ENCODE measurements at regions not wholly inside any gene's neighbourhood (a gene's known extent, or its start where the extent isn't known, plus 50 kb on each side); places are given as distances from the start of the nearest gene placed in this dataset.
"Not testable (repeated sequence)": the region's sequence is repeated elsewhere in the genome, so short reads cannot be mapped to it uniquely, and the experiment has no call there.

DNA sequence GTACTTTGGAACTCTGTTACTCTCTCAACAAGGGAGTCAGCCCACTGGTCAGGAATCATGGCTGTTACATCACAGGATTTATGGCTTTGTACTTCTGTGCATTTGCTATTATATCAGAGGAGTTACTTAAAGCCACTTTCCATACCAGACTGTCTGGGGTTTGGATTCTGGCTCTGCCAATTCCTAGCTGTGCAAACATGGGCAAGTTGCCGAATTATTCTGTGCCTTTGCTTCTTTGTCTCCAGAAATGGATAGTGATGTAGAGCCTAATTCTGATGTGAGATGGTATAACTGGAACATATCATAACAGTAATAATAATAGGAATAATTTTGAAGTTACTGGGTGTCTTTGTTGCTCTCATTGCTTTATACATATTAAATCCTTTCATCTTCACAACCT is 1047.3 kb upstream of the SEMA6A start:
- no peak for FAIRE-seq
- no peak for TF ChIP-seq POLR2AphosphoS5 (IDR thresholded peaks at IDR 0.05; ENCODE audit: low read depth, low read length)
- no peak for TF ChIP-seq SPI1 (IDR thresholded peaks at IDR 0.05; ENCODE audit: low read depth, low read length)
- TF ChIP-seq TAF1 (IDR thresholded peaks at IDR 0.05; ENCODE audit: low read depth, low read length) = no peak
- no peak for TF ChIP-seq POLR2A (IDR thresholded peaks at IDR 0.05; ENCODE audit: low read depth, low read length)
- no peak for TF ChIP-seq POU2F2 (IDR thresholded peaks at IDR 0.05; ENCODE audit: low read depth, low read length)
- no peak for TF ChIP-seq PAX5 (IDR thresholded peaks at IDR 0.05; ENCODE audit: insufficient read depth, low read length, severe bottlenecking)
- no peak for DNase-seq (ENCODE audit: insufficient read length, low spot score)

DNA sequence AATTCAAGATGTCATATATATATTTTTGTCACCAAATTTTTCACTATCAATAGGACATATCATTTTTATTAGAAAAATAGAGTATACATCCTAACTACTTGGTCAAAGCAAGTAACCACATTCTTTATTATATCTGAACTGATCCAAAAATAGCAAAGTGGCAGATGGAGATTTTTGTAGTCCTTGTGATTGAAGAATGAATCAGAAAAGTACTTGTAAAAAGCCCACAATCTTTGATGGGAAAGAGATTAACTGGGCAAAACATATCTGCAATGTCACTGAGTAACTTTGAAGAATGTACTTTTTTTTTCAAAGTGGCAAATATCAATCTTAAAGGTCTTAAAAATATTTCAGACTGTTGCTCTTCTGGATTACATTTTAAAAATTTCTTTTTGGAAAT is 1040.6 kb upstream of the SEMA6A start:
- DNase-seq (ENCODE audit: insufficient read length, low spot score) (no peak), FAIRE-seq (no peak)
- no peak for TF ChIP-seq POLR2A (IDR thresholded peaks at IDR 0.05; ENCODE audit: low read depth, low read length)
- no peak for TF ChIP-seq POLR2AphosphoS5 (IDR thresholded peaks at IDR 0.05; ENCODE audit: low read depth, low read length)
- TF ChIP-seq PAX5 (IDR thresholded peaks at IDR 0.05; ENCODE audit: insufficient read depth, low read length, severe bottlenecking) = no peak
- no peak for TF ChIP-seq TAF1 (IDR thresholded peaks at IDR 0.05; ENCODE audit: low read depth, low read length)
- TF ChIP-seq POU2F2 (IDR thresholded peaks at IDR 0.05; ENCODE audit: low read depth, low read length) = no peak
- TF ChIP-seq SPI1 (IDR thresholded peaks at IDR 0.05; ENCODE audit: low read depth, low read length) = no peak

DNA sequence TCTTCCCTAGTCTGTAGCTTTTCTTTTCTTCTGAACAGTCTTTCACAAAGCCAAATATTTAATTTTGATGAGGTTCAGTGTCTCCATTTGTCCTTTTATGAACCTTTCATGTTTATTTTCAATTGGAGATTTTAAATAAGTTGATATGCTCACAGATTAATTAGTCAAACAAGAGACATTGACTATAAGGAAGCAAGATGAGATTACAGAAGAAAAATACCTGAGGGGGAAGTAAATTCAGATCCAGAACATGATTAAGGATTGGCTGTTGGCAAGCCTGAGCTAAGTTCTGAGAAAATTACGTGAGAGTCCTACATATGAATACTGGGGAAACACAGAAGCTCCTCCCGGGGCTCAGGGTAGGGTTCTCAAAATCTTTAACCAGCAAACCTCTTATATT is 1039.8 kb upstream of the SEMA6A start:
- TF ChIP-seq SPI1 (IDR thresholded peaks at IDR 0.05; ENCODE audit: low read depth, low read length) (no peak), POU2F2 (IDR thresholded peaks at IDR 0.05; ENCODE audit: low read depth, low read length) (no peak), POLR2AphosphoS5 (IDR thresholded peaks at IDR 0.05; ENCODE audit: low read depth, low read length) (no peak), PAX5 (IDR thresholded peaks at IDR 0.05; ENCODE audit: insufficient read depth, low read length, severe bottlenecking) (no peak), TAF1 (IDR thresholded peaks at IDR 0.05; ENCODE audit: low read depth, low read length) (no peak), POLR2A (IDR thresholded peaks at IDR 0.05; ENCODE audit: low read depth, low read length) (no peak)
- no peak for DNase-seq (ENCODE audit: insufficient read length, low spot score)
- FAIRE-seq = no peak

DNA sequence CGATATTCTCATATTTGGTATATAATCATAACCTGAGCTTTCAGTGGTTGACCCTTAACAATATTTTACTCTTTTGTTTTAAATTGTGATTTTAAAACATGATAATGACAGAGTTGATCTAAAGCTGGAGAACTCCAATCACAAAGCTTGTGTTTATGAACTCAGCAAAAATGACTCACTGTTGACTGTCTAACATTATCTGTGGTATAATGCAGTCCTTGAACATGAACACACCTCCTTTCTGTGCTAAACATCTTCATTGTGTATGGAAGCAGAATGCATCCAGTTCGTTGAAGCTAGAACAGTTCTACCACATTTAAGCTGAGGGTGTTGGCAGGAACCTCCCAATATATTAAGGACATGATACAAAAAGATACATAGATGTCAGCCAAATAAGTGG is 1030.2 kb upstream of the SEMA6A start:
- FAIRE-seq (no peak), DNase-seq (ENCODE audit: insufficient read length, low spot score) (no peak)

DNA sequence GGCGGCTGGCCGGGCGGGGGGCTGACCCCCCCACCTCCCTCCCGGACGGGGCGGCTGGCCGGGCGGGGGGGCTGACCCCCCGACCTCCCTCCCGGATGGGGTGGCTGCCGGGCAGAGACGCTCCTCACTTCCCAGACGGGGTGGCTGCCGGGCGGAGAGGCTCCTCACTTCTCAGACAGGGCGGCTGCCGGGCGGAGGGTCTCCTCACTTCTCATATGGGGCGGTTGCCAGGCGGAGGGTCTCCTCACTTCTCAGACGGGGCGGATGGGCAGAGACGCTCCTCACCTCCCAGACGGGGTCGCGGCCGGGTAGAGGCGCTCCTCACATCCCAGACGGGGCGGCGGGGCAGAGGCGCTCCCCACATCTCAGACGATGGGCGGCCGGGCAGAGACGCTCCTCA is 1025.2 kb upstream of the SEMA6A start:
- not testable (repeated sequence) for DNase-seq (ENCODE audit: insufficient read length, low spot score); FAIRE-seq

More for the DNA sequence above, 1030.2 kb upstream of the SEMA6A start:
- TF ChIP-seq SPI1 (IDR thresholded peaks at IDR 0.05; ENCODE audit: low read depth, low read length) = no peak
- no peak for TF ChIP-seq TAF1 (IDR thresholded peaks at IDR 0.05; ENCODE audit: low read depth, low read length)
- no peak for TF ChIP-seq PAX5 (IDR thresholded peaks at IDR 0.05; ENCODE audit: insufficient read depth, low read length, severe bottlenecking)
- no peak for TF ChIP-seq POLR2A (IDR thresholded peaks at IDR 0.05; ENCODE audit: low read depth, low read length)
- no peak for TF ChIP-seq POLR2AphosphoS5 (IDR thresholded peaks at IDR 0.05; ENCODE audit: low read depth, low read length)
- no peak for TF ChIP-seq POU2F2 (IDR thresholded peaks at IDR 0.05; ENCODE audit: low read depth, low read length)

DNA sequence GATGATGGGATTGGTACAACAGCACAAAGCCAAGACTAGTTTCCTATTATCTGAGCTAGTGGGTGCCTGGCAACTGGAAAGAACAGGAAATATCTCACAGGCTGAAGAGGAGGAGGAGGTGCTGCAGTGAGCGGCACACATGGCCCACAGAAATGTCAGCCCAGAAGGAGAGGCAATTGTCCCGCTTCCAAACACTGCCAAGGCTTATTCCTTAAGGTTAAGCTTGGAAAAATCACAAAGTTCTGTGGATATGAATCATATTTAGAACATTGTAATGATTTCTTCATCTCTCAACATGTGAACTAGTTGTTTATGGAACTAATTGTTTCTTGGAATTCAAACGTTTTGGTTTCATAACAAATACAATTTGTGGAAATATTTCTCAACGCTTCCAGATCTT is 1019.5 kb upstream of the SEMA6A start:
- DNase-seq (ENCODE audit: insufficient read length, low spot score) (no peak), FAIRE-seq (no peak)
- TF ChIP-seq TAF1 (IDR thresholded peaks at IDR 0.05; ENCODE audit: low read depth, low read length) (no peak), PAX5 (IDR thresholded peaks at IDR 0.05; ENCODE audit: insufficient read depth, low read length, severe bottlenecking) (no peak), POLR2A (IDR thresholded peaks at IDR 0.05; ENCODE audit: low read depth, low read length) (no peak)

DNA sequence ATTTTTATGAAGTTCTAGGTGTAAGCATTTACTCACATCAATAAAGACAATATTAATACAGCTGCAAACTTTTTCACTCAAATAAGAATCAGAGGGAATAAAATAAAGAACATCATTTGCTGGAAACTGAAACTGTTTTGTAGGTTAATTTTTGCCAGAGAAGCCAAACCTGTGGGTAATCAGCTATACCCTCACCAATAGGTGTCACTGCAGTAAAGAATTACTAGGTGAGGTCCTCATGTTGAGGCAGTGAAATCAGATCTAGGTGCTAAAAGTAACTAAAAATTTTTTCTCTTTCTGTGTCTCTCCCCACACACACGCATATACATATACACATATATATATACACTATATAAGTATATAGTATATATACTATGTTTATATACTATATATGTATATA is 1016.3 kb upstream of the SEMA6A start:
- TF ChIP-seq POLR2A (IDR thresholded peaks at IDR 0.05; ENCODE audit: low read depth, low read length) = no peak
- TF ChIP-seq SPI1 (IDR thresholded peaks at IDR 0.05; ENCODE audit: low read depth, low read length) = no peak
- DNase-seq (ENCODE audit: insufficient read length, low spot score) = no peak
- FAIRE-seq = no peak

DNA sequence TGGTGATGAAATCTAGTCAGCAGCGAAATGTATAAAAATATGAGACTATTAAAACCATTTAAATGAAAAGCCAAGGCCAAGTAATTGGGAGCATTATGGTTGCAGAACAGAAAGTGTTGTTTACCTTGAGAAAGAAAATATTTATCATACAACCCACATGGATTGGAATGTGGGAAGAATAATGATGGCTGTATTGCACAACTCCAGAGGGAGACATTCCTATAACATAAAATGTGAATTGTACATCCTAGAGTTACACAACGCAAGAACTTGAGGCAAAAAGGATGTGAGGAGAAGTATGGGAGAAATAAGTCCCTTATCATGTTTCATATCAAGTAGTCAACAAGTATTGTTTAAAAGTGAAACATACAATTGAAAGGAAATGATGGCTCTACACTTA is 1014.0 kb upstream of the SEMA6A start:
- DNase-seq (ENCODE audit: insufficient read length, low spot score) (no peak), FAIRE-seq (no peak)
- TF ChIP-seq PAX5 (IDR thresholded peaks at IDR 0.05; ENCODE audit: insufficient read depth, low read length, severe bottlenecking) (no peak), SPI1 (IDR thresholded peaks at IDR 0.05; ENCODE audit: low read depth, low read length) (no peak), POLR2AphosphoS5 (IDR thresholded peaks at IDR 0.05; ENCODE audit: low read depth, low read length) (no peak), TAF1 (IDR thresholded peaks at IDR 0.05; ENCODE audit: low read depth, low read length) (no peak), POLR2A (IDR thresholded peaks at IDR 0.05; ENCODE audit: low read depth, low read length) (no peak), POU2F2 (IDR thresholded peaks at IDR 0.05; ENCODE audit: low read depth, low read length) (no peak)

DNA sequence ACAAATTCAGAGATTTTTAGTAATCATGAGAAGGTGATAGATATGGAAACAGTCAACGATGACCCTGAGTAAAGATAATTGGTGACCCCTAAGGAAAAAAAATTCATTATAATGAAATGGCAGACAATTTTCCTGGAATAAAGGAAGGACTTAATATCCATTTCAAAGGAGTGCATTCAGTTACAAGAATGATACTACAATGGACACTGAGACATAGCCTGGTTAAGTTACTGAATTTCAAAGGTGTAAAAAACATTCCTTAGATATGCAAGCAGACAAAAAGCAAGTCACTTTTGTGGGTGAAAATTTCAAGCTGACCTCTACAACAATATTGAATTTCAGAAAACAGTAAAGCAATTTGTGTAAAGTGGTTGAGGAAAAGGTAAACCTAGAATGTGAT is 1012.5 kb upstream of the SEMA6A start:
- TF ChIP-seq SPI1 (IDR thresholded peaks at IDR 0.05; ENCODE audit: low read depth, low read length) (no peak), POLR2AphosphoS5 (IDR thresholded peaks at IDR 0.05; ENCODE audit: low read depth, low read length) (no peak), POU2F2 (IDR thresholded peaks at IDR 0.05; ENCODE audit: low read depth, low read length) (no peak), POLR2A (IDR thresholded peaks at IDR 0.05; ENCODE audit: low read depth, low read length) (no peak), TAF1 (IDR thresholded peaks at IDR 0.05; ENCODE audit: low read depth, low read length) (no peak), PAX5 (IDR thresholded peaks at IDR 0.05; ENCODE audit: insufficient read depth, low read length, severe bottlenecking) (no peak)
- no peak for DNase-seq (ENCODE audit: insufficient read length, low spot score)
- FAIRE-seq = no peak

DNA sequence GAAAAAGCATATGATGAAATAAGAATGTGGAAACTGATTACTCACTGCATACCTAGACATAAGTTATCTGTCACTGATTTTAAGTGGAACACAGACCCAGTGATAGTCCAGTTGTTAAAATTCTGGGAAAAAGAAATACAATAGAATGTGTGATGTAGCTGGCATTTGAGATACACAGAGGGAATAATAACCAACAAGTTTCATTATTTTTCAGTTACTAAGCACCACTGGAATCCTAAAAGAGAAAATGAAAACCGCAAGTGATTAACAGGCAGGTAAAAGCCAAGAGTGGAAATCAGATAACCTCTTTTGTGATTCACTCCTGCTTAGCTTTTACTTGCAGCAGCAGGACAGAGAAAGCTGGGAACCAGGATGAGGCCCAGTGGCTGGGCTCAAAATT is 994.0 kb upstream of the SEMA6A start:
- FAIRE-seq (no peak), DNase-seq (ENCODE audit: insufficient read length, low spot score) (no peak)
- TF ChIP-seq POLR2AphosphoS5 (IDR thresholded peaks at IDR 0.05; ENCODE audit: low read depth, low read length) (no peak), TAF1 (IDR thresholded peaks at IDR 0.05; ENCODE audit: low read depth, low read length) (no peak), POU2F2 (IDR thresholded peaks at IDR 0.05; ENCODE audit: low read depth, low read length) (no peak), PAX5 (IDR thresholded peaks at IDR 0.05; ENCODE audit: insufficient read depth, low read length, severe bottlenecking) (no peak), SPI1 (IDR thresholded peaks at IDR 0.05; ENCODE audit: low read depth, low read length) (no peak), POLR2A (IDR thresholded peaks at IDR 0.05; ENCODE audit: low read depth, low read length) (no peak)

DNA sequence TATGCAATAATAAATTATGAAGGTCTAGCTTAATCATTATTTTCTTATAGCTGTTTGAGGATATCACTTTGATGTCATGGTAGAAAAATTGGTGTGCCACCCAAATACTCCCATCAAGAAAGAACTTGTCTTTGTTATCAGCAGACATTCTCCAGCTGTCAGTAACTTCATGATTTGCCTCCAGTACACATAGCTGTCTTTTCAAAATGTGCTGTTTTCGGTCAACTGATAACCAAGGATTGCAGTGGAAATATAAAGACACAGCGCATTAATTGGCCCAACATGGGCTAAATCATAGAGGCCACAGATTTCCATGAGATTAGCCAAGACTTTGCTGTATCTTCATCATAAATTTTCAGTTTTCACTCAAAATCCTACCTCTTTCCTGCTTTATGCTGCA is 993.5 kb upstream of the SEMA6A start:
- FAIRE-seq (no peak), DNase-seq (ENCODE audit: insufficient read length, low spot score) (no peak)
- no peak for TF ChIP-seq SPI1 (IDR thresholded peaks at IDR 0.05; ENCODE audit: low read depth, low read length)
- TF ChIP-seq POLR2A (IDR thresholded peaks at IDR 0.05; ENCODE audit: low read depth, low read length) = no peak
- no peak for TF ChIP-seq POLR2AphosphoS5 (IDR thresholded peaks at IDR 0.05; ENCODE audit: low read depth, low read length)
- TF ChIP-seq PAX5 (IDR thresholded peaks at IDR 0.05; ENCODE audit: insufficient read depth, low read length, severe bottlenecking) = no peak
- no peak for TF ChIP-seq POU2F2 (IDR thresholded peaks at IDR 0.05; ENCODE audit: low read depth, low read length)
- no peak for TF ChIP-seq TAF1 (IDR thresholded peaks at IDR 0.05; ENCODE audit: low read depth, low read length)
